ENCODE measurements at regions not wholly inside any gene's neighbourhood (a gene's known extent, or its start where the extent isn't known, plus 50 kb on each side); places are given as distances from the start of the nearest gene placed in this dataset.

DNA sequence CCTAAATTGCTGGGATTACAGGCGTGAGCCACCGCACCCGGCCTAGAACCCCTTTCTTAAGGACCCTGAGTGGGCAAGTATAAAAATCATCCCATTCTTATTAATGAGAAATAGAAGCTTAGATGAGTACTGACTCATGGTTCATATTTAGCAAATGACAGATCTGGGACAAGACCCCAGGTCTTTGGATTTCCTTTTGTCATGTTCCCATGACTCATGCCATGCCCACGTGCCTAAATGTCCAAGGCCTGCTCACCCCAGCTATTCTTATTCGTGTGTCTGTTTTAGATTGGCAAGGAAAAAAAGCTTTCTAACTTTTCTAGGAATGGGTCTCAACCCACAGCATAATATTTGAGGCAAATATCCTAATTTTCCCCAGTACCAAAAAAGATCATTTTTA is 57.7 kb upstream of the RPS23 start:
- DNase-seq (ENCODE audit: low spot score) = no peak

DNA sequence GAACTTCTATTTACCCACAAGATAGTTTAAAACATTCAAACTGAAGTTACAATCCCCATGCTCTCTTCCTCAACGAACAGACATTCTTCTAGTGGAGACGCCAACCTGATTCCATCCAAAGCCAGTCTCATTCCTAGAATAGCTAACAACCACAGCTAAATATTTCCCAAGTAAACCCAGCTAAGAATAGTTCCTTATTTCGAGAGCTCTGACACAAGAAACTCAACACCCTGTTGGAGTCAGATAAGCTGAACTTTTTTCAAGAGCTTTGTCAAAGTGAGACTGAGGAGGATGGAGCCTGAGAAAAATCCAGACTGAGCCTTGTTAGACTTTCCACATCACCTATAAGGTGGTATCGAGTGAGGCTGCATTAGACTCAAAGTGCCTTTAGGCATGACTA is 56.7 kb upstream of the RPS23 start:
- DNase-seq (ENCODE audit: low spot score) = no peak

DNA sequence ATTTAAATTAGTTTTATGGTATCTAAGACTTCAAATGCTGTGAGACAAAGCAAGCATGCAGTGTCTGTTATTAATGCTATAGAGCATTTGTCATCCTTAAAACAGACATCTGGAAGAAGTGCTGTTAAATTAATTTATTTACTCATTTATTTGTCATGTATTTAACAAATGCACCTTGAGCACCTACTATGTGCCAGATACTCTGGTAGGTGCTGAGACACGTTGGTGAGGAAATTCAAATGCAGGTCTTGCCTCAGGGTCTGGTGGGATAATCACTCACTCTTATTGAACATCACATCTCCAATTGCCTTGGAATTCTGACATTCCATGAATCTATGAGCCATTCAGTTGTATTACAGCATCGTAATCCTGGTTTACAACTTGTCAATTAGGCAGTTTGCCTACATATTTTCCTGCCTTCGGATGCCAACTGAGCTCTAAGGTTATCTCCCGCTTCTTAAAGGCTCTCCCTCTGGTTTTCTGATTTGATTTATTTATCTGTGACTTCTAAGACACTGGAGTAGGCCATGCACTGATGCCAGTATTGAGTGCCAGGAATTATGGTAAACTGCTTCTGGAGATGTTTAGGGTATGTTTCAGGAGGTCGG is 56.0 kb upstream of the RPS23 start:
- no peak for DNase-seq (ENCODE audit: low spot score)

DNA sequence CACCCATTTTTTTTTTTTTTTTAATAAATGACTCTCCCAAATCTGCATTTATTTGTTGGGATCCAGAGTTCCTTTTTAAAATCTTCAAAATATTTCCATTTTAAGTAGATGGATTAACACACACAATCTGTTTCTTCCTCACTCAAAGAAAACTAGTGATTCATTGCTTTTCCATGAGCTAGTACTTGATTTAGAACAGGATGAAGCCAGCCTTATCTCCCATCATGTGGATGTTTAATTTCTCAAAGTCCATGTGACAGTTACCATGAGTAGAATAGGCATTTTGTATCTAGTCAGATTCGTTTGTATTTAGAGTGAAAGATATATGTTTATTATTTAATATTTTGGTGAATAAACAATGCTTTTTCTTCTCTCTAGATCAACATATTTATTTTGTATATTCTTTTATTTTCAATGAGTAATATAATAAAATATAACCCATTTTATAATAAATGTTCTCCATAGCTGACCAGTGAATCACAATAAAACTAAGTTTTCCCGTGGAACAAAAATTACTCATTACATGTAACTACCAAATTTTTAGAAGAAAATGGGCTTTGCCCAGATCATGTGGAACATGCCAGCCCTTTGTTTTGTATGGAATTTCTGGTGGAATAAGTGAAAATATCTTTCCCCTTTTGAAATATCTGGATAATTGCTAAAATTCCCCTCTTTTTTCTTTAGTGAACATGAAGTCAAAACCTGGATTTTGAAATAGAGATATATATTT is 54.9 kb upstream of the RPS23 start:
- no peak for DNase-seq (ENCODE audit: low spot score)

DNA sequence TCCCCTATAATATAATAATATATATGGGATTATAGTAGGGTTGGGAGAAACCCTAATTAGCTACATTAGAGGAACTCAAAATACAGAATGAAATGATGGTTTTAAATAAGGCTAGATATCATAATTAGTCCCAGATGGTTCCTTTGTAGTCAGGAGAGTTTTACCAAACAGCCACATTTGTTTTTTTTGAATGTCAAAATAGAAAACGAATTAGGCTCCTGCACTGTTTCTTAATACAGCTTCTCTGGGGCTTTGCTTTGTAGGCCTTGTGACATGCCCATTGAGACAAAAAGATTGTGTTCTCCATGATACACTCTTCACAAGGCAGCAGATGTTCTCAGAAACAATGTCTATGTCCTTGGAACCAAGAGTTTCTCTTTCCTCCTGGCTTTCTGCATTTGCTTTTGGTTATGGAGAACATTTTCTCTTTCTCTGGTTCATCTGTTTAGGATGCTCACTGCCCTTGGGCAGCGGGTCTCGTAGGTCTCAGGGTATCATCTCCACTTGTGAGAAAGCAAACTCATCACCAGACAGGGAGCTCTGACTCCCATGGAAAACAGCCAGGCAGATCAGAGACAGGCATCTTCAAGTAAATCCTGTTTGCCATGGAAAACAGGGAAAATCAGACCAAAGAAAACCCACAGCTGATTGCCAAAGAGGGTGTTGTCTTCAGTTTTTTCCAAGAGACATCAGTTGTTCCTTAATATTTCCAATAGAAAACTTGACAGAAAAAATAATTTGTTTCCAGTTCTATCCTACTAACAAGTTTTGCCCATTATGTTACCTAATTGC is 54.1 kb upstream of the RPS23 start:
- no peak for DNase-seq (ENCODE audit: low spot score)

DNA sequence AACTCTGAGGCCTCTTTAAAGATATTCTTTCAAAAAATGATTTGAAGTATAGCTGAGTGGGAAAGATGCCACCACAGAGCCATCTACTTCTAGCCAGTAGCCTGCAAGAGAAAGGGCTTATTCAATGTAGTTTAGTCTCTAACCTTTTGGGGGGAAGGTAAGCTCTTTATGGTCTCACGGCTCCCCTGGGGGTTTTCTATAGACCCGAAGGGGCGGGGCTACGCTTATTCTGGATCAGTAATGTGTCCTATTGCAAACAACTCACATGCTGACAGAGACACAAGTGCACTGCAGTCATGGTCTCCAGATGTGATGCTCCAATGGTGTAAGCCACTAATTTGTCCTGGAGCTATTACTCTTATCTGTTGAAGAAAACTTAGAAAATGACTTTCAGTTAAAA is 53.4 kb upstream of the RPS23 start:
- DNase-seq (ENCODE audit: low spot score) = no peak

DNA sequence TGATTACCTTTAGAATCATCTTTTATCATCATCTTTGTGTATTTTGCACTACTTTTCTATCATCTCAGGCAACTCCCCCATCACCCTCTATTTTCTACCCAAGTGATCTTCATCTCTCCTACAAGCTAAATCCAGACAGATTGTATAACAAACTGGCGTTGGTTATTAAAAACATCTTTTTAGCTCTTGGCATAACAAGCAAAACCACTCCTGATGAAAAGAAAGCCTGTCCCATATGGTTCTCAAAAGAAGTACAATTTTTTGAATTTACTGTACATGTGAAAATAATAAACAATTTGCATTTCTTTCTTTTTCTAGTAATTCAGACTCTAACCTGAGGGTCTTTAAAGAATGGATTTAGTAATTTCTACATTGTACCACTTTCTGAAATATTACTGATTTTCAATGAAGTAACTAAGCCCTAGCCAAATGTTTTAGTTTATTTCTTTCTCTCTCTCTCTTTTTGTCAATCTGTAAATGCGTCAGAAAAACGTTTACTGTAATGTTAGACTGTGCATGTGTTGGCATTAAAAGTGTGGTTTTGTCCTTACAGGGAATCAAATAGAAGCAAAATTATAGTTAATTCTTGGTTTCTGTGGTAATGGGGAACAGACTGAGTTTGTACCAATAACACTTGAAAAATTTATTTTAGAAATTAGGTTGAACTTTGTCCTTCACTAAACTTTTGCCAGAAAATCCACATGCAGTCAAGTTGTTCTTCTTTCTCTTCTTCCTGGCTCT is 52.5 kb upstream of the RPS23 start:
- DNase-seq (ENCODE audit: low spot score) = no peak

DNA sequence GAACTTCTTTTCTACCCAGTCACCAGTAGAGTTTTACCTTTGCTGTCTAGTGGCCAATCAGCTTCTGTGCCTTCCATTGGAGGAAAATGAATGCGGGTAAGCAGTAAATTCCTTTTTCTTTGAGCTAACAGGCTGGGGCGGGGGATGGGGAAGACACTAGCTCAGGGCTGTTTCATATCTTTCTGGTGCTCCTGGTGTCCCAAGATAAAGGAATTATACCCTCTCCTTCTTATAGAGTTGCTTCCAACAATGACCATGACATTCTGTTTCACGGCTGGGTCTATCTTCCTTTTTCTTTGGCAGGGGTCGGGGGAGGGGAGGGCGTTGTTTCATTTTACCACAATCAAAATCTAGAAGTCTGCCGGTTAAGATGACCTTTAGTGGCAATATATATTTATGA is 51.2 kb upstream of the RPS23 start:
- no peak for DNase-seq (ENCODE audit: low spot score)

Data from COLO829 (cell line).